OCI-LY7 (cell line): ENCODE measurements at regions not wholly inside any gene's neighbourhood (a gene's known extent, or its start where the extent isn't known, plus 50 kb on each side); places are given as distances from the start of the nearest gene placed in this dataset.

Source experiments
- BruUV-seq: library from RNA; stranded (reverse); fragments of 400-500 nt; replicated peaks from 2 replicates; lab custom pipeline; 2021; lab: Mats Ljungman, UMichigan
- CTCF ChIA-PET: fragments of 300-600 bp; sonication (Branson Sonifier 250); formaldehyde crosslinking; loops from one replicate; lab custom pipeline; 2022; ENCODE audit warnings: antibody characterized with exemption; ENCODE audit not compliant: unreplicated experiment; lab: Charles Lee
- POLR2A ChIA-PET: fragments of 300-600 bp; sonication (Branson Sonifier 250); formaldehyde crosslinking; loops from one replicate; lab custom pipeline; 2022; ENCODE audit warnings: antibody characterized with exemption; lab: Charles Lee
- DNase-seq: peaks from one replicate; pipeline ENCODE4 v3.0.0-alpha.2; 2015; ENCODE audit warnings: low spot score
- H2AFZ ChIP-seq: fragments of 200-600 bp; sonication (generic), shearing (Covaris generic); 2 replicates; pipeline ENCODE4 v1.6.1; 2014; ENCODE audit warnings: mild to moderate bottlenecking, antibody characterized with exemption, low read length, moderate library complexity
- H3K27ac ChIP-seq: fragments of 200-600 bp; sonication (generic); 2 replicates; pipeline ENCODE4 v1.5.1; 2014; ENCODE audit warnings: mixed run types, low read depth, mild to moderate bottlenecking, moderate library complexity, low read length, inconsistent platforms; ENCODE audit not compliant: poor library complexity, severe bottlenecking
- H3K36me3 ChIP-seq: fragments of 200-600 bp; sonication (generic); 2 replicates; pipeline ENCODE4 v1.6.1; 2014; ENCODE audit warnings: mild to moderate bottlenecking, antibody characterized with exemption, low read length, moderate library complexity, mixed read lengths; ENCODE audit not compliant: insufficient read depth
- H3K4me1 ChIP-seq: fragments of 200-600 bp; sonication (generic); 2 replicates; pipeline ENCODE4 v1.5.1; 2014; ENCODE audit warnings: mild to moderate bottlenecking, low read length; ENCODE audit not compliant: insufficient read depth, poor library complexity, severe bottlenecking
- H3K4me2 ChIP-seq: fragments of 200-600 bp; sonication (generic); 2 replicates; pipeline ENCODE4 v1.6.1; 2014; ENCODE audit warnings: mild to moderate bottlenecking, low read length
- H3K4me3 ChIP-seq: fragments of 200-600 bp; sonication (generic); 2 replicates; pipeline ENCODE4 v1.5.1; 2014; ENCODE audit warnings: mild to moderate bottlenecking, low read depth, low read length; ENCODE audit not compliant: poor library complexity, severe bottlenecking
- H3K79me2 ChIP-seq: fragments of 200-600 bp; sonication (generic); 2 replicates; pipeline ENCODE4 v1.6.1; 2016; ENCODE audit warnings: low read depth, mild to moderate bottlenecking, low read length, moderate library complexity, mixed read lengths; ENCODE audit not compliant: insufficient read depth
- H3K9me2 ChIP-seq: fragments of 200-600 bp; sonication (generic); 2 replicates; pipeline ENCODE4 v1.6.1; 2016; ENCODE audit warnings: mild to moderate bottlenecking, low read length, mixed read lengths; ENCODE audit not compliant: insufficient read depth
- H3K9me3 ChIP-seq: fragments of 200-600 bp; sonication (generic); 2 replicates; pipeline ENCODE4 v1.6.1; 2014; ENCODE audit warnings: mild to moderate bottlenecking, mixed run types, low read length, mixed read lengths
- H4K20me1 ChIP-seq: fragments of 200-600 bp; sonication (generic); 2 replicates; pipeline ENCODE4 v1.6.1; 2014; ENCODE audit warnings: mild to moderate bottlenecking, antibody characterized with exemption, low read length, moderate library complexity, mixed read lengths; ENCODE audit not compliant: insufficient read depth
- EZH2phosphoT487 ChIP-seq: fragments of 200-600 bp; sonication (generic); IDR thresholded peaks from 2 replicates; pipeline ENCODE4 v1.6.1; 2018; ENCODE audit warnings: low read depth, borderline replicate concordance, mild to moderate bottlenecking, mixed run types, antibody characterized with exemption, low read length, moderate library complexity, mixed read lengths
- intact Hi-C: fragments of 100-400 bp; cut with micrococcal nuclease; formaldehyde crosslinking; loops from one replicate; pipeline ENCODE4 v1.10.0; 2022; ENCODE audit not compliant: unreplicated experiment
- TF ChIP-seq, protein P1 (sequence below): fragments of 200-600 bp; sonication (generic); conservative IDR thresholded peaks from 2 replicates; pipeline ENCODE4 v1.5.1; 2014; ENCODE audit warnings: mild to moderate bottlenecking, antibody characterized with exemption, low read length, moderate library complexity, mixed read lengths

DNA sequence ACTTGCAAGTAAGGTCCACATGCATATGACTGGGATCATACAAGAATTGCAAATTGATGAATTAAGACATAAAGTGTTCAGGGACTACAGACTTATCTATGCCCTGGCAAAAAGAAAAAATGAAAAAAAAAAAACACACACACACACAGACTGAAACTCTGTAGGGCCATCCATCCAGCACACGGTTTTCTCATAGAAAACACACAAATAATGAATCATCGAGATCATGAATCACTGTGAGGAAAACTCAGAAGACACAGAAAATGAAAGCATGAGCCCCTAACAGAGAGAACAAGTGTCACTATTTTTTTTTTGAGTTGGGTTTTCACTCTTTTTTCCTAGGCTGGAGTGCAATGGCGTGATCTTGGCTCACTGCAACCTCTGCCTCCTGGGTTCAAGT lies 185.2 kb downstream of the IRX2 start:
- no peak overlapping the region for H3K27ac ChIP-seq
- intact Hi-C loops = no loop called here
- no peak overlapping the region for H2AFZ ChIP-seq
- no peaks in the 10 kb centered on the region for H3K36me3 ChIP-seq
- no peak for DNase-seq
- BruUV-seq = no TSS peak
- no peaks in the 10 kb centered on the region for H3K79me2 ChIP-seq
- CTCF ChIA-PET = no interaction called here
- POLR2A ChIA-PET = interaction anchor here (1.1 kb wide), 1 partner anchor 12 kb away, joined by 3 read pairs; no protein-coding TSS in a partner anchor
- H3K4me2 ChIP-seq = no peak overlapping the region
- no peaks in the 10 kb centered on the region for H4K20me1 ChIP-seq
- no peak for TF ChIP-seq EZH2phosphoT487
- TF ChIP-seq, protein P1, sequence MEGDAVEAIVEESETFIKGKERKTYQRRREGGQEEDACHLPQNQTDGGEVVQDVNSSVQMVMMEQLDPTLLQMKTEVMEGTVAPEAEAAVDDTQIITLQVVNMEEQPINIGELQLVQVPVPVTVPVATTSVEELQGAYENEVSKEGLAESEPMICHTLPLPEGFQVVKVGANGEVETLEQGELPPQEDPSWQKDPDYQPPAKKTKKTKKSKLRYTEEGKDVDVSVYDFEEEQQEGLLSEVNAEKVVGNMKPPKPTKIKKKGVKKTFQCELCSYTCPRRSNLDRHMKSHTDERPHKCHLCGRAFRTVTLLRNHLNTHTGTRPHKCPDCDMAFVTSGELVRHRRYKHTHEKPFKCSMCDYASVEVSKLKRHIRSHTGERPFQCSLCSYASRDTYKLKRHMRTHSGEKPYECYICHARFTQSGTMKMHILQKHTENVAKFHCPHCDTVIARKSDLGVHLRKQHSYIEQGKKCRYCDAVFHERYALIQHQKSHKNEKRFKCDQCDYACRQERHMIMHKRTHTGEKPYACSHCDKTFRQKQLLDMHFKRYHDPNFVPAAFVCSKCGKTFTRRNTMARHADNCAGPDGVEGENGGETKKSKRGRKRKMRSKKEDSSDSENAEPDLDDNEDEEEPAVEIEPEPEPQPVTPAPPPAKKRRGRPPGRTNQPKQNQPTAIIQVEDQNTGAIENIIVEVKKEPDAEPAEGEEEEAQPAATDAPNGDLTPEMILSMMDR = no peak
- no peaks in the 10 kb centered on the region for H3K9me3 ChIP-seq
- no peaks in the 10 kb centered on the region for H3K4me1 ChIP-seq
- no peaks in the 10 kb centered on the region for H3K9me2 ChIP-seq
- H3K4me3 ChIP-seq = no peak overlapping the region

- H3K4me1 ChIP-seq = no peaks in the 10 kb centered on the region
Observed at GRCh38 chr5:2565147-2565546, 186.3 kb downstream of the IRX2 start.

DNA sequence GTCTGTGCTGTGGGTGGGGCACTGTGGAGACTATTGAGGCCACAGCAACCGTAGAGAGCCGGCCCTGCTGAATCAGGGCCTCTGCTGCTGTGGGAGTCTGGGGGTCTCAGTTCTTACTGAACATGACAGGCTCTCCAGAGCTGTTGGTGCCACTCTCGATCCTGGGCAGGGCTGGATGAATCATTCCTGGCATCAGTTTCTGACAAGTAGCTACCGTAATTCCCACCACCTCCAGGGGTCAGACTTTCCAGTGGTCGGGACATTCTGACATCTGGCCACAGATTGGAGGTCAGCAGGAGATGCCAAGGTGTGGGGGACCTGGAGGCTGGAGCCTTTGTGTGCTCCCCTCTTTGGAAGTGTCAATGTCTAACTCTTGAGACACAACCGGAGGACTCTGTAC lies 188.4 kb downstream of the IRX2 start:
- TF ChIP-seq, protein P1 = no peak
- TF ChIP-seq EZH2phosphoT487 = no peak
- CTCF ChIA-PET = no interaction called here
- no peak for DNase-seq

More at GRCh38 chr5:2565147-2565546, 186.3 kb downstream of the IRX2 start:
- TF ChIP-seq, protein P1 = no peak
- TF ChIP-seq EZH2phosphoT487 = no peak
- intact Hi-C loops = no loop called here
- Histone ChIP-seq H3K4me2 (no peak overlapping the region), H3K9me3 (no peaks in the 10 kb centered on the region), H3K79me2 (no peaks in the 10 kb centered on the region), H3K9me2 (no peaks in the 10 kb centered on the region), H3K4me3 (no peak overlapping the region), H3K27ac (no peak overlapping the region), H3K36me3 (no peaks in the 10 kb centered on the region), H2AFZ (no peak overlapping the region), H4K20me1 (no peaks in the 10 kb centered on the region)
- POLR2A ChIA-PET = interaction anchor here (0.6 kb wide), 1 partner anchor 119 kb away, joined by 3 read pairs; no protein-coding TSS in a partner anchor
- DNase-seq = no peak
- no TSS peak for BruUV-seq
- CTCF ChIA-PET = no interaction called here

More for the DNA sequence above, 188.4 kb downstream of the IRX2 start:
- no peaks in the 10 kb centered on the region for H3K9me3 ChIP-seq
- intact Hi-C loops = no loop called here
- no peaks in the 10 kb centered on the region for H4K20me1 ChIP-seq
- H2AFZ ChIP-seq = no peak overlapping the region
- H3K9me2 ChIP-seq = no peaks in the 10 kb centered on the region
- no peaks in the 10 kb centered on the region for H3K4me1 ChIP-seq
- H3K36me3 ChIP-seq = no peaks in the 10 kb centered on the region
- no peaks in the 10 kb centered on the region for H3K79me2 ChIP-seq
- H3K4me2 ChIP-seq = no peak overlapping the region
- POLR2A ChIA-PET = no interaction called here
- H3K4me3 ChIP-seq = no peak overlapping the region
- H3K27ac ChIP-seq = no peak overlapping the region
- BruUV-seq = no TSS peak
